ENCODE measurements at regions not wholly inside any gene's neighbourhood (a gene's known extent, or its start where the extent isn't known, plus 50 kb on each side); places are given as distances from the start of the nearest gene placed in this dataset.

DNA sequence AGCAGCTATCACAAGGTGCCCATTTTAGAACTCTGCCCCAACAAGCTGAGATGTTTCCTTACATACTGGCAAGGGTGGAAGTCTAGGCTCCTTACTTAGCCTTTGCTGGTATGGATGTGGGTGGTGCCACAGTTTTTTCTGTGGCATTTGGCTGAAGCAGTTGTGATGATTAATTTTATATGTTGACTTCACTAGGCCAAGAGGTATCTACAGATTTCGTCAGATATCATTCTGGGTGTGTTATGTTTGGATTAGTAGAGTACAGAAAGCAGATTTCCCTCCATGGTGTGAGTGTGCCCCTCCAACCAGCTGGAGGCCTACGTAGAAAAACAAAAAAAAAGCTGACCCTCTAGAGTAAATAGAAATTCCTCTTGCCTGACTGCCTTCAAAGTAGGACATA, 317.0 kb downstream of the BARHL2 start:
- H3K27ac ChIP-seq = no peak overlapping the region
- ATAC-seq (no peak), DNase-seq (no peak), FAIRE-seq (no peak)
- WGBS, 2 donors = 40 to 55% methylated on average over 2 of the region's 2 CpGs
- intact Hi-C loops (cut with DNase I) = no loop called here
- H3K27me3 ChIP-seq = no peaks in the 10 kb centered on the region
- TF ChIP-seq, protein P1, sequence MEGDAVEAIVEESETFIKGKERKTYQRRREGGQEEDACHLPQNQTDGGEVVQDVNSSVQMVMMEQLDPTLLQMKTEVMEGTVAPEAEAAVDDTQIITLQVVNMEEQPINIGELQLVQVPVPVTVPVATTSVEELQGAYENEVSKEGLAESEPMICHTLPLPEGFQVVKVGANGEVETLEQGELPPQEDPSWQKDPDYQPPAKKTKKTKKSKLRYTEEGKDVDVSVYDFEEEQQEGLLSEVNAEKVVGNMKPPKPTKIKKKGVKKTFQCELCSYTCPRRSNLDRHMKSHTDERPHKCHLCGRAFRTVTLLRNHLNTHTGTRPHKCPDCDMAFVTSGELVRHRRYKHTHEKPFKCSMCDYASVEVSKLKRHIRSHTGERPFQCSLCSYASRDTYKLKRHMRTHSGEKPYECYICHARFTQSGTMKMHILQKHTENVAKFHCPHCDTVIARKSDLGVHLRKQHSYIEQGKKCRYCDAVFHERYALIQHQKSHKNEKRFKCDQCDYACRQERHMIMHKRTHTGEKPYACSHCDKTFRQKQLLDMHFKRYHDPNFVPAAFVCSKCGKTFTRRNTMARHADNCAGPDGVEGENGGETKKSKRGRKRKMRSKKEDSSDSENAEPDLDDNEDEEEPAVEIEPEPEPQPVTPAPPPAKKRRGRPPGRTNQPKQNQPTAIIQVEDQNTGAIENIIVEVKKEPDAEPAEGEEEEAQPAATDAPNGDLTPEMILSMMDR (IDR thresholded peaks at IDR 0.05) = no peak
- no peak overlapping the region for H3K4me3 ChIP-seq
- no peaks in the 10 kb centered on the region for H3K9me3 ChIP-seq
- H3K36me3 ChIP-seq = no peaks in the 10 kb centered on the region
- no peaks in the 10 kb centered on the region for H3K4me1 ChIP-seq

DNA sequence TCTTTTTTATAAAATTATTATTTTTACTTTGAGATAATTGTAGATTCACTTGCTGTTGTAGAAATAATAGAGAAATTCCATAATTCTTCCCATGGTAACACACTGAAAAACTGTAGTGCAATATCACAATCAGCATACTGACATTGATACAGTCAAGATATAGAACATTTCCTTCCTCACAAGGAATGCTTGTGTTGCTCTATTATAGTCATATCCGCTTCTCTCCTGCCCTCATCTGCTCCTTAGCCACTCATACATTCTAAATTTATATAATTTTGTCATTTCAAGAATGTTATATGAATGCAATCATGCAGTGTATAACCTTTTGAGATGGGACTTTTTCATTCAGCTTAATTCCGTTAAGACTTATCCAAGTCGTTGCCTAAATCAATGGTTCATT, 320.2 kb downstream of the BARHL2 start:
- TF ChIP-seq, protein P1 (IDR thresholded peaks at IDR 0.05) = no peak
- no peak overlapping the region for H3K4me3 ChIP-seq
- ATAC-seq = no peak
- H3K9me3 ChIP-seq = no peaks in the 10 kb centered on the region
- no peak overlapping the region for H3K27ac ChIP-seq
- FAIRE-seq = no peak
- no peaks in the 10 kb centered on the region for H3K27me3 ChIP-seq
- DNase-seq = no peak
- H3K36me3 ChIP-seq = no peaks in the 10 kb centered on the region
- intact Hi-C loops (cut with DNase I) = no loop called here
- no peaks in the 10 kb centered on the region for H3K4me1 ChIP-seq
- WGBS, 2 donors = 73 to 82% methylated on average over 3 of the region's 3 CpGs

DNA sequence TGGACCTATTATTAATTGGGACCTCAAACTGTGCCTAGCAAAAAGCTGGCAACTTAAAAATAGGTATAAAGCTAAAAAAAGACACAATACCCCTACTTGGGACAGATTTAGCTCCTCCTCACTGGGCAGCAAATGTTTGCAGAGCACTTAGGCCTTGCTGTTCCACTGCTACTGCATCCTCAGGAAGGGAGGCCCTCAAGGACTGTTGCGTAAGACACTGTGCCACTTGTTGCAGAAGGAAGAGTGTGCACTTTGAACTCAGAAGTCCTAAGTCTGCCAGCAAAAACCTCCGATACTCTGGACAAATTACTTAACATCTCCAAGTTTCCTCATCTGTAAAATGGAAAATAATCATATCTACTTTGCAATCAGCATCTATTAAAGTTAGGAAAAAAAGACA, 322.9 kb downstream of the BARHL2 start:
- H3K27ac ChIP-seq = no peak overlapping the region
- DNase-seq (no peak), ATAC-seq (no peak), FAIRE-seq (no peak)
- H3K27me3 ChIP-seq = no peaks in the 10 kb centered on the region
- H3K36me3 ChIP-seq = no peaks in the 10 kb centered on the region
- H3K9me3 ChIP-seq = no peaks in the 10 kb centered on the region
- WGBS, 2 donors = 73 to 87% methylated on average over 2 of the region's 2 CpGs
- intact Hi-C loops (cut with DNase I) = no loop called here
- TF ChIP-seq, protein P1 (IDR thresholded peaks at IDR 0.05) = no peak
- no peaks in the 10 kb centered on the region for H3K4me1 ChIP-seq
- H3K4me3 ChIP-seq = no peak overlapping the region

DNA sequence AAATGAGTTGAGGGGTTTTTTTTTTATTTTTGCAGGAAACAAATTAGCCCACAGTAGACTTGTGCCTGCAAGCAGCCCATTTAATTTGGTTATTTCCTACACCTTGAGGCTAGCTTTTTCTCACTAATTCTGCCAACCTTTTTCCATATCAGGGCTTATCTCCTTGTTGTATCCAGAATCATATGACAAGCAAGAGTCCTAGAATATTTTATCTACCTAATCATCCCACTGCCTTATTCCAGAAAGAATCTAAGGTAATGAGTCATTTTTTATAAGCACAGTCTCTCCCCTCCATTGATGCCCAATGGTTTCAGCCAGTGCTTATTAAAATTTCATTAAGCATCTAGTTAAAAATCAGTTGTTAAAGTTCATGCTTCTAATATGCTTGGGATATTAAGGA, 324.1 kb downstream of the BARHL2 start:
- intact Hi-C loops (cut with DNase I) = no loop called here
- no peaks in the 10 kb centered on the region for H3K9me3 ChIP-seq
- H3K4me1 ChIP-seq = no peaks in the 10 kb centered on the region
- DNase-seq (no peak), FAIRE-seq (no peak), ATAC-seq (no peak)
- H3K27me3 ChIP-seq = no peaks in the 10 kb centered on the region
- no peak overlapping the region for H3K27ac ChIP-seq
- H3K4me3 ChIP-seq = no peak overlapping the region
- no peaks in the 10 kb centered on the region for H3K36me3 ChIP-seq
- TF ChIP-seq, protein P1 (IDR thresholded peaks at IDR 0.05) = no peak

DNA sequence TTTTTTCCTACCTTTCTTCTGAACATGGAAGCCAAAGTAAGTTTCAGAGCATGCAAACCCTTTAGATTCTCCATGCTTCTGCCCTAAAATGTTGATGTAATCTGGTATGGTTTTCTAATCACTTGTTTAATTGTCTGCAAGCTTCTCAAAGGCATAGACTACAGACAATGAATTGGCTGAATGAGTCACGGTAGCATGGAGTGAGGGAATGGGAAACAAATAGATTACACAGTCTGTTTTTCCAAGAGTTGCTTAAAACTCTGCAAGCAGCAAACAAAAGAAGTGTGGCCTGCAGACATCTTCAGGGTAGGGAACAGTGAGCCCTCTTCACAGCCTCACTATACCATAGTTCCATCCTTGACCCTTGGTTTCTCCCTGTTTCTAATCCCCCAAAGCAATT, 326.0 kb downstream of the BARHL2 start:
- Histone ChIP-seq H3K36me3 (no peaks in the 10 kb centered on the region), H3K4me1 (no peaks in the 10 kb centered on the region), H3K9me3 (no peaks in the 10 kb centered on the region), H3K4me3 (no peak overlapping the region), H3K27me3 (no peaks in the 10 kb centered on the region), H3K27ac (no peak overlapping the region)
- no peak for FAIRE-seq
- no peak for ATAC-seq
- intact Hi-C loops (cut with DNase I) = no loop called here
- no peak for DNase-seq
- TF ChIP-seq, protein P1 (IDR thresholded peaks at IDR 0.05) = no peak
- 36 to 64% methylated on average over 1 of the region's 1 CpG for WGBS, 2 donors

Data from pancreas (tissue), 10 donors.